ENCODE measurements at regions not wholly inside any gene's neighbourhood (a gene's known extent, or its start where the extent isn't known, plus 50 kb on each side); places are given as distances from the start of the nearest gene placed in this dataset.

GRCh38 chr18:71797554-71797953 lies 746.6 kb downstream of the CBLN2 start (continued):
- no peak for TF ChIP-seq ZBTB21 (CRISPR knock-in tag; IDR thresholded peaks at IDR 0.05; ENCODE audit: borderline replicate concordance)
- no peak for TF ChIP-seq ZBTB43 (CRISPR knock-in tag; IDR thresholded peaks at IDR 0.05)
- TF ChIP-seq JAZF1 (CRISPR knock-in tag; IDR thresholded peaks at IDR 0.05), result no peak
- no peak for TF ChIP-seq ZNF121 (CRISPR knock-in tag; IDR thresholded peaks at IDR 0.05)
- TF ChIP-seq CBFB (CRISPR knock-in tag; IDR thresholded peaks at IDR 0.05; ENCODE audit: low read depth), result no peak

- DNase-seq (ENCODE audit: low spot score) (no peak), ATAC-seq (no peak)
- Mint-ChIP-seq H3K4me1 (no peaks in the 10 kb centered on the region), H3K9me3 (peaks cover 42% of the 10 kb centered on the region), H3K4me3 (no peak overlapping the region), H3K27me3 (ENCODE audit: low read depth) (no peaks in the 10 kb centered on the region), H3K27ac (no peak overlapping the region), H3K36me3 (peaks cover 30% of the 10 kb centered on the region)
- ChIA-PET CTCF (no interaction called here), POLR2A (no interaction called here)
- TF ChIP-seq FOXK1 (CRISPR knock-in tag; IDR thresholded peaks at IDR 0.05), result no peak
- no peak for TF ChIP-seq E2F1 (CRISPR knock-in tag; IDR thresholded peaks at IDR 0.05)
- TF ChIP-seq CTCF (IDR thresholded peaks at IDR 0.05), result 0 out of 2 replicates have a peak, but pooled peaks have one; percentile 14
These were observed 759.4 kb downstream of the CBLN2 start for GRCh38 chr18:71784777-71785176.

- ChIA-PET POLR2A (no interaction called here), CTCF (no interaction called here)
- Mint-ChIP-seq H3K4me1 (no peaks in the 10 kb centered on the region), H3K36me3 (peaks cover 57% of the 10 kb centered on the region), H3K4me3 (no peak overlapping the region), H3K27me3 (ENCODE audit: low read depth) (peaks cover 8% of the 10 kb centered on the region), H3K27ac (no peak overlapping the region), H3K9me3 (peaks cover 76% of the 10 kb centered on the region)
- ATAC-seq (no peak), DNase-seq (ENCODE audit: low spot score) (no peak)
- no peak for TF ChIP-seq ZNF423 (CRISPR knock-in tag; IDR thresholded peaks at IDR 0.05)
- no peak for TF ChIP-seq OVOL2 (CRISPR knock-in tag; IDR thresholded peaks at IDR 0.05; ENCODE audit: borderline replicate concordance)
- no peak for TF ChIP-seq ARID4B (CRISPR knock-in tag; IDR thresholded peaks at IDR 0.05; ENCODE audit: borderline replicate concordance)
- no peak for TF ChIP-seq ZSCAN18 (CRISPR knock-in tag; IDR thresholded peaks at IDR 0.05)
- TF ChIP-seq E2F1 (CRISPR knock-in tag; IDR thresholded peaks at IDR 0.05), result no peak
- no peak for TF ChIP-seq ZBTB43 (CRISPR knock-in tag; IDR thresholded peaks at IDR 0.05)
- no peak for TF ChIP-seq TCF7 (CRISPR knock-in tag; IDR thresholded peaks at IDR 0.05; ENCODE audit: low read depth)
- TF ChIP-seq ZBTB21 (CRISPR knock-in tag; IDR thresholded peaks at IDR 0.05; ENCODE audit: borderline replicate concordance), result no peak
- TF ChIP-seq AR (CRISPR knock-in tag; IDR thresholded peaks at IDR 0.05), result no peak
- no peak for TF ChIP-seq NFATC4 (CRISPR knock-in tag; IDR thresholded peaks at IDR 0.05)
- TF ChIP-seq ZNF263 (CRISPR knock-in tag; IDR thresholded peaks at IDR 0.05; ENCODE audit: low read depth), result no peak
- no peak for TF ChIP-seq NFYB (CRISPR knock-in tag; conservative IDR thresholded peaks at IDR 0.05; ENCODE audit: low read depth)
These were observed 783.6 kb downstream of the CBLN2 start for GRCh38 chr18:71760541-71760940.
